ENCODE measurements at regions not wholly inside any gene's neighbourhood (a gene's known extent, or its start where the extent isn't known, plus 50 kb on each side); places are given as distances from the start of the nearest gene placed in this dataset.

DNA sequence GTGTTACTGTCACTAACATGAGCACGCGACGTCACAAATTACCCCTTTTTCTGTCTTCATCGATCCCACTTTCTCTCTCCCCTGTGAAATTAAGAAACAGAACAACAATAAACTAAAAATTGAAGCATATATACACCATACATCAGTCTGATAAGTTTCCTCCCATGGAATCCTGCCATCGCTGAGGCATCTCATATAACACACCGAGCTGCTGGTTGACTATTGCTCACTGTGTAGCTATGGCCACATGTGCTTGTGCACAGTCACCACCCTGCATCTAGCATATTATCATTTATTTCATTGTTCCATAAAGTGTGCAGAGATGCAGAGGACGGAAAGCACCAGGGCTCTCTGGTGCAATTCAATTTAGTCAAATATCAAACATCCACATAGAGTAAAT is 777.9 kb upstream of the ARRDC4 start:
- TF ChIP-seq, protein P1, sequence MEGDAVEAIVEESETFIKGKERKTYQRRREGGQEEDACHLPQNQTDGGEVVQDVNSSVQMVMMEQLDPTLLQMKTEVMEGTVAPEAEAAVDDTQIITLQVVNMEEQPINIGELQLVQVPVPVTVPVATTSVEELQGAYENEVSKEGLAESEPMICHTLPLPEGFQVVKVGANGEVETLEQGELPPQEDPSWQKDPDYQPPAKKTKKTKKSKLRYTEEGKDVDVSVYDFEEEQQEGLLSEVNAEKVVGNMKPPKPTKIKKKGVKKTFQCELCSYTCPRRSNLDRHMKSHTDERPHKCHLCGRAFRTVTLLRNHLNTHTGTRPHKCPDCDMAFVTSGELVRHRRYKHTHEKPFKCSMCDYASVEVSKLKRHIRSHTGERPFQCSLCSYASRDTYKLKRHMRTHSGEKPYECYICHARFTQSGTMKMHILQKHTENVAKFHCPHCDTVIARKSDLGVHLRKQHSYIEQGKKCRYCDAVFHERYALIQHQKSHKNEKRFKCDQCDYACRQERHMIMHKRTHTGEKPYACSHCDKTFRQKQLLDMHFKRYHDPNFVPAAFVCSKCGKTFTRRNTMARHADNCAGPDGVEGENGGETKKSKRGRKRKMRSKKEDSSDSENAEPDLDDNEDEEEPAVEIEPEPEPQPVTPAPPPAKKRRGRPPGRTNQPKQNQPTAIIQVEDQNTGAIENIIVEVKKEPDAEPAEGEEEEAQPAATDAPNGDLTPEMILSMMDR (IDR thresholded peaks at IDR 0.05; ENCODE audit: low read length): no peak
- no peak for TF ChIP-seq EZH2phosphoT487 (IDR thresholded peaks at IDR 0.05; ENCODE audit: low read length)

Data from MM.1S (cell line).